GM18858 (cell line): ENCODE measurements at regions not wholly inside any gene's neighbourhood (a gene's known extent, or its start where the extent isn't known, plus 50 kb on each side); places are given as distances from the start of the nearest gene placed in this dataset.
A peak's percentile ranks its signal among the peaks of the same experiment; 100 is the strongest.
"Not testable (repeated sequence)": the region's sequence is repeated elsewhere in the genome, so short reads cannot be mapped to it uniquely, and the experiment has no call there.

Experiments used
- ATAC-seq: cut with Tn5 transposase; IDR thresholded peaks from one replicate; pipeline ENCODE4 v1.9.1; 2021; ENCODE audit not compliant: unreplicated experiment

DNA sequence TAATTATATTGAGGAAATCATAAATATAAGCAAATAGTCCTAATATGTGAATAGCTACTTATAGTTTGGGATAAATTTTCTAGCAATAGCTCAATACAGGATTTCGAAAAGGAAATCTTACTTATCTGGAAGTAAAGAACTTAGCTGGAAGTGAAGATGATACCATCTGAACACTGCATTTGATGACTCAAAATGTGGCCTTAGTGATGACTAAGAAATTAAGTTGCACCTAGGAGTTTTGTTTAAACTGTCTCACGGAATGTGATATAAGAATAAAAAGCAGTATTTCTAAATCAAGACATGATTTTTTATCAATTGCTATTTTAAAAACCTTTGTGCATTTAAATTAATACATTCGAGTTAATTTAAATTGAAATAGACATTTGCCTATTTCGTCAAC lies 91.2 kb downstream of the EOMES start:
- ATAC-seq: peak; percentile 52

DNA sequence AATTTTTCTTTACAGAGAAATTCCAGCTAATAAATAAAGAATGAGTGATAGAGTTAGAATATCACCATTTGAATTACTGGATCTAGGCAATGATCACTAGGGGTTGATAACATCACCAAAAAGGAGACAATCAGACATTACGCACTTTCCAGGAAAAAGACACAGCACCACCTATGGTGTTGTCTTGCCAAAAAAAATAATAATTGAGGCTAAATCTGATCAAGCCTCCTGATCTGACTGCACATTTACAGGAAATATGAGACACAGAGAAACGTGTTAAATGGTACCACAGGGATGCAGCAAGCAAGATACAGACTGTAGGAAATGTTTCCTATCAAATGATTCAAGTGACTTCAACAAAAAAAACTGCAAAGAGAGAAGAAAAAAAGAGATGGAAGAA lies 92.8 kb downstream of the EOMES start:
- no peak for ATAC-seq

DNA sequence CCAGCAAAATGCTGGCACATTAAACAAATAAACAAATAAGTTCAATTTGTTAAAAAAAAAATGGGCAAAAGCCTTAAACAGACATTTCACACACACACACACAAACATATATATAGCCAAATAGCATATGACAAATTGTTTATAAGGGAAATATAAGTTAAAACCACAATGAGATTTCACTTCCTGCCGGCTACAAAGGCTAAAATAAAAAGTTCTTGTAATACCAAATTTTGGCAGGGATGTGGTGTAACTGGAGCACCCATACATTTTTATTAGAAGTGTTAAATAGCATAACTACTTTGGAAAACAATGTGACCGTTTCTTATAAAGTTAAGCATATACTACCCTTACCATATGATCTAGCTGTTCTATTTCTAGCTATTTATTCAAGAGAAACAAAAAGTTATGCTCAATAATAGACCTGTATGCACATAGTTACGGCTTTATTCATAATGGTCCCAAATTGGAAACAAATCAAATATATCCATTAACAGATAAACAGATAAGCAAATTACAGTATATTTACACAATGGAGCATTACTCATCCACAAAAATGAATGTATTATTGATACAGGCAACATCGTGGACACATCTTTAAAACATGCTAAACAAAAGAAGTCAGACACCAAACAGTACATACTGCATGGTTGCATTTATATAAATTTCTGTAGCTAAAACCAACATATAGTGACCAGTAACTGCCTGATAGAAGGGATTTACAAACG lies 93.9 kb downstream of the EOMES start:
- no peak for ATAC-seq

DNA sequence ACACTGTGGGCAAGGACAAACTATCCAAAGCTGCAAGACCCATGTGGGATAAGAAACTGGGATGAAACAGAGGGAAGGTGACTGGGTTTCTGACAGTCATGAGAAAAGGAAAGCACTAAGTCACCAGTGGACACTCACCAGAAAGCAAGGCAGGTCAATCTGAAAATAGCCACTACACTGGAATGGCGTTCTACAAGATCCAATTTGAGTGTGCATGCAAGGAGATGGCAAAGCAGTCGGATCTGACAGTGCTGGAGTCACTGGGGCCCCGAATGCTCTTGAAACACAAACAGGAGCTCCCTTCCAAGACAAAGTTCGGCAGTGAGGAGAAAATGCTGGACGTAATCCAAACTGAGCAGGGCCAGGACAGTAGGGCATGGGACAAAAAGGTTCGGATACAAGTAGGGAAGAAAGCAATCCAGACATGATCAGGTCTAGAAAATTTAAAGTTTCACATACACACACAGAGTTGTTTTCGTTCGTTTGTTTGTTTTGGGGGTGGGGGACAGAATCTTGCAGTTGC lies 95.5 kb downstream of the EOMES start:
- ATAC-seq: no peak

DNA sequence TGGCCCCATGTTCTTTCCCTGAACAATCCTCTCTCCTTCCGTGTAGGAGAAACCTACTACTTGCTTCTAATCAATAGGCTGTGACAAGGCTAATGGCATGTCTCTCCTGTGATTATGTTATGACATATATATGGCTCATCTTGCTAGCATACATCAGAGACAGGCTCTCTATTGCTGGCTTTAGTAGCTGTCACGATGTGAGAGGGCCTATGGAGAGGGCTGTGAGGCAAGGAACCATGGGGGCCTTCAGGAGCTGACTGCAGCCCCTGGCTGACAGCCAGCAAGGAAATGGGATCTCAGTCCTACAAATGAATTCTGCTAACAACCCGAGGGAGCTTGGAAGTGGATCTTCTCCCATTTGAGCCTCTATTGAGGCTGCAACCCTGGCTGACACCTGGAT lies 96.3 kb downstream of the EOMES start:
- ATAC-seq: no peak

DNA sequence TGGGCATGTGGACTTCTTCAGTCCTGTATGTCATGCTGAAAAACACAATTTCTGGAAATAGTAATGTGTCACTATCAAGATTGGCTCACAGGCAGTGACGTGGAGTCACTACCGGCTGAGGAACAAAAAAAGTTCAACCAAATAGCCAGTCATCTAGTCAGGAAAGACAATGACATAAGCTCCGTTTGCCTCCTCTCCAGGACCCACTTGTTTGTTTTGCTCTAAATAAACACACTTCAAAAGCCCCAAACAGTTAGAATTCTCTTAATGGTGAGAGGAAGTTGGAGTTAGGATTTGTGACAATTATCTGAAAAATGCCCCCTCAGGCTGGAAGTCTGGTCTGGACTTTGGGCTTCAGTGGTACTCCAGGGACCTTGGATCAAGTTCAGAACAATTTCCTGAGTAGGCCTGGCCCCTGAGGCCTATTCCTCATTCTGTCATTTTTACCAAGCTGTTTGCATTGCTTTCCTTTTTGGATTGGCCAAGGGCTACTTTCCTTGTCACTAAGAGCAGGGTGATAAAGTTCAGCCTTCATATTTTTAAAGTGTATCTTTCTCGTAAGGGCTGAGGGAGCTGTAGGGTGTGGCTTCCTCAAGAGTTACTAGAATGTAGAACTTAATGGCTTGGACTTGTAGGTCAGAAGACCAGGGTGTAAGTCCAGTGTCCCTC lies 98.9 kb downstream of the EOMES start:
- no peak for ATAC-seq

DNA sequence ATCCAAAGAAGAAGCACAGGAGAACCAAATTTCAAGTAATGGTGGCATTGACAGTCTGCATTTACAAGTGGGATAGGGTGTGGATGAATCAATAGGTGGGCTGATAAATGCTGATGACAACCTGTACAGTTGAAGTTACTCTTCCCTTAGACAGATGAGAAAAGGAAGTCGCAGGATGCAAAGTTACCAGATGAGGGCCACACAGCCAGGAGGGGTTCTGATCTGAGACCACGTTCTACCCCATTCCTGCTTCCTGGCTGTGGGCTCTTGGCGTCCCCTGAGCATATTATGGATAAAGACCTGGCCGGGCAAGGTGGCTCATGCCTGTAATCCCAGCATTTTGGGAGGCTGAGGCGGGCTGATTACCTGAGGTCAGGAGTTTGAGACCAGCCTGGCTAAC lies 104.6 kb downstream of the EOMES start:
- ATAC-seq: no peak

DNA sequence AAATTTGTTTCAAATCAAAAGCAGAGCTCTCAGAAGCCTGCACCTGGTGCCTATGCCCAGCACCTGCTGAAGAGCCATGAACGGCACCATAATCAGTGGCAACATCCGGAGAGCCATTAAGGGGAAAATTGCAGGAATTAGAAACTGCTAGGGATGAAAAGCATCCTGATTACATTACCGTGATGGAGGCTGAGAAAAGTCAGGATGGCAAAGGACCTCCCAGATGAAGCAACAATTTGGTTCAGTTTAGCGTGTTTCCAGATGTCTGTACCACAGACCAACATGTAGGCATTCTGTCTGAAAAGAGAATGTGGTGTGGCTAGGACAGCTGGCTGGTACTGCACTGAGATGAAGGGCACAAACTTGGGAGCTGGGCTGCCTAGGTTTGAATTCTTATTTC lies 106.1 kb downstream of the EOMES start:
- ATAC-seq: no peak

DNA sequence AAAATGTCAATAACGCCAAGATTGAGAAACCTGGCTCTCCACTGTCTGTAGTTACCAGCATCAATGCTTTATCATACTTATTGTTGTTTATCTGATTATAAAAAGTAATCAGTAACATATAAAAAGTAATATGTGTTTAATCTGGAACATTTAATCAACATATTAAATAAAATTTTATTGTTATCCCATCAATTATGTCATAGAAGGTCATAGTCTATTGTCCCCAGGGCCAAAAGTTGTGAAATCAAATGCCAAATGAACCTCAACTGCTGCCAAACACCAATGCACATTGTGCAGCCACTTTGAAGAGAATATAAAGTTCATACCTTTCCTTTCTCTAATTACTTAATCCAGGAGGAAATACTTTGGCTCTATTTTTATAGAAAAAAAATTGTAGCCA lies 106.6 kb downstream of the EOMES start:
- no peak for ATAC-seq

DNA sequence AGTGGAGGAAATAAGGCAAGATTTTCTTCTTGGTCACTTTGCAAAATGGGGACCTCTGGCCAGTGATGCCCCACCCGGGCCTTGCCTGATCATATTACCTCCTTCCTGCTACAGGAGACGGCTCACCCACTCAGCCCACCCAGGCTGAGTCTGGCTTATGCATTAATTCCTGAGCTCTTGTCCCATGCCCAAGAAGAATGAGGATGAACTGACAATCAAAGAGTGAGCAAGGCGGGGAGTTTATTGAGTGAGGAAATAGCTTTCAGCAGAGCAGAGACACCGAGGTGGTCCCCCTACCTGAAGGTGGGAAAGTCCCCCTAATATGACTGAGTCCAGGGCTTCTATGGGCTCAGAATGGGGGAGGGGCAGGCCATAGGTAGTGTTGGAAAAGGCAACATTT lies 107.5 kb downstream of the EOMES start:
- no peak for ATAC-seq

DNA sequence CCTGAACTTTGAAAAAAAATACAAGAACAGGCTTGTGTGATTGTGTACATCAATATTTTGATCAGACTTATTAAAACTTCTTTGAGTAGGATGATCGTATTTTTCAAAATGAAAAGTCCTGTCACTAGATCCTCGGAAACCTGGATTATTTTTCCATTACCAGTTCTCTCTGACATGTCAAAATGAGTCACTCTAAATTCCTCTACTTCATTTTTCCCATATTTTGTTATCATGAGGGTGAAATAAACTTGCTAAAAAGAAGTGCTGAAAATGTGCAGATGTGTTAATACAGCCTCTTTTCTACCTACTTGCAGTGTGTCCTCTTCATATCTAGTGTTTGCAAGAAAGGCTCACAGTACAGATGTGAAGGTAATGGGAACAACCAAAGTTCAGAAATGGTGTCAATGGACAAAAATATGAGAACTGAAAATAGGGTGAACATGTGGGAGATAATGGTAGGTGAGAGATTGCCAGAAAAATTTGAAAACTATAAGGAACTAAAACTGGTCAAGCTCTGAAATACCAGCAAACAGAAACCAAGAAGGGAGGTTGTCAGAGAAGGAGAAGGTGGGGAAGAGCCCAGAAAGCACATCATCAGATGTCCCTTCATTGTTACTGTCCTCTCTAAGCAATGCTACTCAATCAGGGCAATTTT lies 108.2 kb downstream of the EOMES start:
- no peak for ATAC-seq

DNA sequence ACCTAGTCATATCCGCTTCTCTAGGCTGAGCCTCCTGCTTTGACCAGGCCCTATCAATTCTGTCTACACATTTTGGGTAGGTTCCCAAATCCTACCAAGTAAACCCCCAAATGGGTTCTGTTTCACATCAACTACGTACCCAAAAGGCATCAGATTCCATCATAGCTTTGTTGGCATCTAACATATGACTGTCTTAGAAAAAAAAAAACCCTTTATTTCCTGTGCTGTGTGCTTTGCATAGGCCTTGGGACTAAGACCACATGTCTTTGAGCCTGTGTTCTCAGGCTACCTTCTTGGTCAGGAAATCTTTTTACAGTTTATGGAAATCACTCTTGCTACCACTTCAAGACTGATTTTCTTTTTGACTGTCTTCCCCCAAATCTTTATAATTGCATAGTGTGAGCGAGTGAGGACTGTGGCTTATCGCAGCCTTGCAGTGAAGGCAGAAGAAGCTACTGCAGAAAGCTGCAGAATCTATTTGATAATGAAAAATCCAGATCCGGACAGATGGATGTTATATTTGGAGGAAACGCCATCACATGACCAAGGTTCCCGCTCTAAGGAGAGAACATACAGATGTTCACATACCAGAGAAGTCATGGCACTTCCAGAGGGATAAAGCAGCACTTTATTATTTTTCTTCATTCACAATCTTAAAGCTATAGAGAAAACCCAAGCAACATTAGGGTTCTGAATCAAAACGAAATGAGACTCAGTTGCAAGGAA lies 111.2 kb downstream of the EOMES start:
- ATAC-seq: no peak

DNA sequence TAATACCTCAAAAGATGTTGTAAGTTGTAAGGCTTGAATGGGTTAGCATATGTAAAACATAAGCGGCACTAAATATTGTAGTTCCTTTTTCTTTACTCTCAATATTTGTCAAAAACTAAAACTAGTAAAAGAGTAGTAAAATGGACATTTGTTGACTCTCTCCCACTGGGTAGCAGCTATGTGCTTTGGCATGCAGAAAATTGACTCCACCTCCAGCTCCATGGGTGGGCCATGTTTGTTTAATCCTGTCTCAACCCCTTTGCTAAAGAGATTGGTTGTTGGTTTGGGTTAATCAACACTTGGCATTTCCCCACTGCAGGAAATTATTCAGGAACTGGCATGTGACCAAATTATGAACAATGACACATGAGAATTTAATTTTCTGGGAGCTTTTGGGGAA lies 114.8 kb downstream of the EOMES start:
- no peak for ATAC-seq

DNA sequence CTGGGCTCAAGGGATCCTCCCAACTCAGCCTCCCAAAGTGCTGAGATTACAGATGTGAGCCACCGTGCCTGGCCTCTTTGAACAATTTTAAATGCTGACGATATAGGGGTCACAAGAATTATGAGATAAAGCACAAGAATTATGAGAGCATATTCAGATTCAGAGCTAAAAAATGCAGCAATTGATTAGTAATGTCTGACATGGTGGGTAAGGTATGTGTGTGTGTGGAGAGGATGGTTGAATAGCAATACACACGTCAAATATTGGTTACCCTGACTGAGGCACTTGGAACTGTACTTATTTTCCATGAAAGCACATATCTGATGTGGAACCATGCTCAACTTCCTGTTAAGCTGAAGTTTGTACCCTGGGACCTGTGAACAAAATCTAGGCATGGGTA lies 115.6 kb downstream of the EOMES start:
- no peak for ATAC-seq

DNA sequence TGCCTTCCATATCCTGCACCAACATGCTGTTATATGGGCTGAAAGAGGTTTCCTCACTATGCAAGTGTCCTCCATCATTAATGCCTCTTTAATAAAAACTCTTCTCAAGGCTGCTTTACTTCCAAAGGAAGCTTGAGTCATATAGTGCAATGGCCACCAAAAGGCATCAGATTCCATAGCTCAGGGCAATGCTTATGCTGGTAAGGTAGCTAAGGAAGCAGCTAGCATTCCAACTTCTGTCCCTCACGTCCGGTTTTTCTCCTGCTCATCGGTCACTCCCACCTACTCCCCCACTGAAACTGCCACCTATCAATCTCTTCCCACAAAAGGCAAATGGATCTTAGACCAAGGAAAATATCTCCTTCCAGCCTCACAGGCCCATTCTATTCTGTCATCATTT lies 117.1 kb upstream of the SLC4A7 start:
- ATAC-seq: not testable (repeated sequence)

DNA sequence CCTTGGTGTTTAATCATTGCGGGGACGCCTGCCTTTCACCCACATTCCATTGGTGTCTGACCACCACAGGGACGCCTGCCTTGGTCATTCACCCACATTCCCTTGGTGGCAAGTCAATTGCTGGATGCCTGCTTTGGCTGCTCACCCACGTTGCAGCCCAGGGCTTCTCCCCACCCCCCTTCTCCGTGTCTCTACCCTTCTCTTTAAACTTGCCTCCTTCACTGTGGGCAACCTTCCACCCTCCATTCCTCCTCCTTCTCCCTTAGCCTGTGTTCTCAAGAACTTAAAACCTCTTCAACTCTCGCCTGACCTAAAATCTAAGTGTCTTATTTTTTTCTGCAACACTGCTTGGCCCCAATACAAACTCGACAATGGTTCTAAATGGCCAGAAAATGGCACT lies 115.6 kb upstream of the SLC4A7 start:
- not testable (repeated sequence) for ATAC-seq

DNA sequence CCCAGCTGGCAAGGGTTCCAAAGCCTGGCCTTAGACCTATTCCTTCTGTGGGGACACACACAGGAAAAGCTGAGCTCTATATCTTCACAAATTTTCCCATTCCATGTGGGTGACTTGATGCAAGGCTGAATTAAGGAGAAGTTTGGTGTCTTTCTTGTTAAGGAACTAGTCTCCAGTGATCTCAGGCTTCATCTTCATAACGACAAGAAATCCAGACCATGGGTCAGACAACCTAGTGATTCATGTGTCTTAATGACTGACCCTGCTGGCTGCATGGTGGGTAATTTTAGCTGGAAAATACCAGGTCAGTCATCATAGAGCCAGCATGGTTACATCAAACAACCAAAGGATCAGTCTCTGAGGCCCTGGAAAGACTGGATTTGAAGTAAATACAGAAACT lies 112.7 kb upstream of the SLC4A7 start:
- peak; percentile 11 for ATAC-seq

DNA sequence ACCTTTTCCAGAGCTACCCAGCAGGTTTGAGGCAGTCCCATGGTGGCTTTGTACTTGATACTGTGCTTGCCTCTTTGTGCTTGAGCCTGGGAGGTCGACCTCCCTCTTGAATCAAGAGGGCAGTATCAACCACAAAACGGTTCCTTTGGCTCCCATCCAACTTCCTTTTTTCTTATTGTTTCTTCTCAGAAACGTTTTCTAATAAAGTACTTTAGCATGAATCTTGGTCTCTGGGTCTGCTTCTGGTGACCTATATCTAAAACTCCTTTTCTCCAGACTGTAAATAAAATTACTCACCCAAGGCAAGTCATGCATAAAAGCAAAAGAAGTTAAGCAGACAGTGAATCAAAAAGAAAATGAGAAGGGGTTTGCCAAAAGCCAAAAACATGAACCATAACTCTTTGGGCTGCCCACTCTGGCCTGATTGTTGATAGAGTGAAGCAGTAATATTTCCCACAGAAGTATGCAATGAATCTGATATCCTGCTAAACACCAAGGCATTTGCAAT lies 112.2 kb upstream of the SLC4A7 start:
- ATAC-seq: peak; percentile 85

DNA sequence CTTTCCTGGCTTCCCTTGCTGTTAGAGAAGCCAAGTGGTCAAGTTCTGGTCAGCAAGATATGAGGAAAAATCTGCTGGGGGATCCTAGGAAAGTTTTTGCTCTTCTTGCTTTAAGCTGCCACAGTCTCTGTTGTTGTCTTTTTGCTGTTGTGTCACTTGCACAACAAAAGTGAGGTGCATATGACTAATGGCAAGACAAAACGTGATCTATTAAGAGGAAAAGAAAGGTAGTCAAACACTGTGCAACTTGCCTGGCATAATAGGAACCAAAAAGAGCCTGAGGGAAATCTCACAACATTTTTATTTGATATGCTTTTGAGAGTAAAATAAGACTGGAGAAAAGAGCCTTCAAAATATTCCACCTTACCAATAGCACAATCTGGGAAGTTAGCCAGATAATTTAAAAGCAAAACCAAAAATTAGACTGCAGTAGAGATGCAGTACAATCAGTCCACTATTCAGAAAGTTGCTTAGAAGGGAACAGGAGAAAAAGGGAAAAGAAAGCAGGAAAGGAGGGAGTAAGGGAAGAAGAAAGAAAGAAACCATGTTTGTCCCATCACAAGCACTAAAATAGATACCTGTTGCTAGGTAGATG lies 110.0 kb upstream of the SLC4A7 start:
- ATAC-seq: no peak

DNA sequence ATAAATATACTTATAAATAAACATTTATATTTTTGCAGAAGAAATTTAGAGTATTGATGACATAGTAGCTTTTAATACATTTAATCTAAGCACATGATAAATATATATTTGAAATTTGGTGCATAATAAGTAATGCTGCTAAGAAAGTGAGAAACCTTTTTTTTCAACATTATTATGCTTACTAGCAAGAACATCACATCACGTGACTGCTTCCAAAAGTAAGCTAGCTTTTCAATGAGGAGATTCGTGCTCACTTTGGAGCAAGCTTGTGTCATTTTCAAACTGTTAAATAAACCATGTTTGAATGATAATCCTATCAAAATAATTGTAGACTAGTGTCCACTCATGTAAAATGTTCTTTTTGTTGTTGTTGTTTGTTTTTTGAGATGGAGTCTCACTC lies 109.0 kb upstream of the SLC4A7 start:
- no peak for ATAC-seq
